Vagina (tissue), 2 donors: ENCODE measurements at regions not wholly inside any gene's neighbourhood (a gene's known extent, or its start where the extent isn't known, plus 50 kb on each side); places are given as distances from the start of the nearest gene placed in this dataset.

Experiments used
- DNase-seq, 2 donors: peaks; one replicate each; pipeline ENCODE4 v3.0.0-alpha.2; 2017; ENCODE audit errors: extremely low spot score in 2 of 2
- H3K27ac ChIP-seq: fragments of 200-600 bp; sonication (generic); one replicate; pipeline ENCODE4 v1.5.1; 2019
- H3K27me3 ChIP-seq: fragments of 200-600 bp; sonication (generic); one replicate; pipeline ENCODE4 v1.5.1; 2019
- H3K36me3 ChIP-seq, 2 donors: fragments of 200-600 bp; sonication (generic); one replicate each; pipeline ENCODE4 v1.5.1; 2017 to 2019
- H3K4me1 ChIP-seq: fragments of 200-600 bp; sonication (generic); one replicate; pipeline ENCODE4 v1.5.1; 2019
- H3K4me3 ChIP-seq, 2 donors: fragments of 200-600 bp; sonication (generic); 1 replicate in 1 of 2; 2 replicates in 1 of 2; pipeline ENCODE4 v1.5.1; 2016 to 2019
- H3K9me3 ChIP-seq: fragments of 200-600 bp; sonication (generic); one replicate; pipeline ENCODE4 v1.5.1; 2019
- POLR2A ChIP-seq, 2 donors: fragments of 450-650 bp; IDR thresholded peaks; one replicate each; pipeline ENCODE4 v1.6.1; 2017; ENCODE audit warnings: antibody characterized with exemption in 2 of 2, mild to moderate bottlenecking in 2 of 2, moderate library complexity in 2 of 2
- POLR2AphosphoS5 ChIP-seq, 2 donors: sonication (generic); formaldehyde crosslinking; IDR thresholded peaks; one replicate each; pipeline ENCODE4 v1.9.0; 2017; ENCODE audit warnings: antibody characterized with exemption in 2 of 2, mild to moderate bottlenecking in 2 of 2, low read depth in 1 of 2; ENCODE audit not compliant: insufficient read depth in 1 of 2
- intact Hi-C: fragments of 100-400 bp; cut with DNase I; formaldehyde crosslinking; loops from one replicate; pipeline ENCODE4 v1.15.1; 2023
- TF ChIP-seq, protein P1 (sequence below), 3 experiments: fragments of 450-650 bp in 2 of 3; fragments of 200-600 bp in 1 of 3; sonication (generic) in 1 of 3; IDR thresholded peaks; one replicate each; pipeline ENCODE4 v1.5.1; 2017 to 2019; ENCODE audit warnings: antibody characterized with exemption in 3 of 3, mild to moderate bottlenecking in 2 of 3, moderate library complexity in 2 of 3

DNA sequence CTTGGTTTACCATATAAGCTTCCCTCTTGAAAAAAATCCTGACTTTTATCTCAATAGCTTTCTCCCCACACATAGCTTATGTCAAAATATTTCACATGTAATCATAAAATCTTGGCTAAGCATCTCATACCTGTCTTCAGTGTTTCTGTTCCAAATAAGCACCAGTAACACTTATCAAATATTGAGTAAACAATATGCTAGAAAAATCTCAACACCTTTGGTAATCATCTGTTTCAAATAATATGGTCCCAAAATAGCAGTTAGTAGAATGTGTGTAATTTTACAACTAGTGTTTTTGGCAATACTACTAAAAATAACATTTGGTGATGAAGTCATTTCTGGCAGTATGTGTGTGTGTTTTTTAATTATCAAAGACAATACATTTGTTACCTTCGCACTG is 2138.2 kb downstream of the PCDH7 start:
- DNase-seq: no peak
- H3K27me3 ChIP-seq: no peaks in the 10 kb centered on the region
- no peak overlapping the region for H3K4me3 ChIP-seq
- H3K27ac ChIP-seq: no peak overlapping the region
- H3K36me3 ChIP-seq: no peaks in the 10 kb centered on the region
- no peaks in the 10 kb centered on the region for H3K4me1 ChIP-seq
- intact Hi-C loops: no loop called here
- TF ChIP-seq POLR2AphosphoS5 (IDR thresholded peaks at IDR 0.05; ENCODE audit: insufficient read depth in 1 of 2, low read depth in 1 of 2): no peak
- TF ChIP-seq, protein P1, sequence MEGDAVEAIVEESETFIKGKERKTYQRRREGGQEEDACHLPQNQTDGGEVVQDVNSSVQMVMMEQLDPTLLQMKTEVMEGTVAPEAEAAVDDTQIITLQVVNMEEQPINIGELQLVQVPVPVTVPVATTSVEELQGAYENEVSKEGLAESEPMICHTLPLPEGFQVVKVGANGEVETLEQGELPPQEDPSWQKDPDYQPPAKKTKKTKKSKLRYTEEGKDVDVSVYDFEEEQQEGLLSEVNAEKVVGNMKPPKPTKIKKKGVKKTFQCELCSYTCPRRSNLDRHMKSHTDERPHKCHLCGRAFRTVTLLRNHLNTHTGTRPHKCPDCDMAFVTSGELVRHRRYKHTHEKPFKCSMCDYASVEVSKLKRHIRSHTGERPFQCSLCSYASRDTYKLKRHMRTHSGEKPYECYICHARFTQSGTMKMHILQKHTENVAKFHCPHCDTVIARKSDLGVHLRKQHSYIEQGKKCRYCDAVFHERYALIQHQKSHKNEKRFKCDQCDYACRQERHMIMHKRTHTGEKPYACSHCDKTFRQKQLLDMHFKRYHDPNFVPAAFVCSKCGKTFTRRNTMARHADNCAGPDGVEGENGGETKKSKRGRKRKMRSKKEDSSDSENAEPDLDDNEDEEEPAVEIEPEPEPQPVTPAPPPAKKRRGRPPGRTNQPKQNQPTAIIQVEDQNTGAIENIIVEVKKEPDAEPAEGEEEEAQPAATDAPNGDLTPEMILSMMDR (IDR thresholded peaks at IDR 0.05): no peak
- no peak for TF ChIP-seq POLR2A (IDR thresholded peaks at IDR 0.05)
- no peaks in the 10 kb centered on the region for H3K9me3 ChIP-seq

DNA sequence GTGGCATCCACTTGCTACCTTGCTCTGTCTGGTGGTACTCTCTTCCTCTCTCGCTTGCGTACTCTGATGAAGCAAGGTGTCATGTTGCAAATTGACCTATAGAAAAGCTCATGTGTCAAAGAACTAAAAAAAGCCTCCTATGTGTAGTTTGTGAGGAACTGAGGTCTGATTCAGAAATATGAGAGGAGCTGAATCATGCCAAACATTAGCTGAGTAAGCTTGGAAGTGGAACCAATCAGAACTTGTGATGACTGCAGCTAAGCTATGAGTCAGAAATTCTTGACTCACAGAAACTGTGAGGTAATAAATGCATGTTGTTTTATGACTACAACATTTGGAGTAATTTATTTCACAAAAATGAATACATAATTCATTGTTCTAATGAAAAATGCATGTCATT is 2138.8 kb downstream of the PCDH7 start:
- Histone ChIP-seq H3K36me3 (no peaks in the 10 kb centered on the region), H3K4me3 (no peak overlapping the region), H3K9me3 (no peaks in the 10 kb centered on the region), H3K4me1 (no peaks in the 10 kb centered on the region), H3K27me3 (no peaks in the 10 kb centered on the region), H3K27ac (no peak overlapping the region)
- intact Hi-C loops: no loop called here
- DNase-seq: no peak
- TF ChIP-seq POLR2A (IDR thresholded peaks at IDR 0.05): no peak
- TF ChIP-seq, protein P1 (IDR thresholded peaks at IDR 0.05): no peak
- TF ChIP-seq POLR2AphosphoS5 (IDR thresholded peaks at IDR 0.05; ENCODE audit: insufficient read depth in 1 of 2, low read depth in 1 of 2): no peak

DNA sequence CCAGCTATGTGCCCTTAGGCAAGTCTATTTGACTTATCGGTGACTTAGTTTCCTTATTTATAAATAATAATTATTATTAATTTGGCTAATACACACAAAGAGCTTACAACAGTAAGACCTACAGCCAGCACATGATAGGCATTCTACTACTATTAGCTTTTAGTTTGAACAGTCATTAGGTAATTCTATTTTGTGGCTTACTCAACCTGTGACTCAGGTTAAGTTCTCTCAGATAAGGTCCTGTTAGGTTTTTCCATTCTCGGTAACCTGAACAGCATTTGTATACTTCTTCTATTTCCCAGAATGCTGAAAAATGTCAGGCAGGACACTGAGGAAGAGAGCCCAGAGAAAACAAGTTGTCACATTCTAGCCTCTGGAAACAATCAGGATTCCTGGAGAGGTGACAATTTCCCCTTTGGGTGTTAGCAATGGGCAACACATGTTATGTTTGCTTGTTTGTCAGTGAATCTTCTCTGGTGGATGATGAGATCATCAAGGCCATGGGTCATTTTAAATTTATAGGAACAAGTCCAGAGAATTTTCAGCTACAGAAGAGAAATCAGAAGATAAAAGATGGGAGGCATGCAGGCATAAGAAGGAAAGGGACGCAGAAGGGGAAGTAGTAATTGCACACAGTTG is 2144.7 kb downstream of the PCDH7 start:
- Histone ChIP-seq H3K9me3 (no peaks in the 10 kb centered on the region), H3K27me3 (no peaks in the 10 kb centered on the region), H3K4me3 (no peak overlapping the region), H3K36me3 (no peaks in the 10 kb centered on the region), H3K27ac (no peak overlapping the region), H3K4me1 (no peaks in the 10 kb centered on the region)
- no peak for DNase-seq
- intact Hi-C loops: no loop called here
- TF ChIP-seq POLR2AphosphoS5 (IDR thresholded peaks at IDR 0.05; ENCODE audit: insufficient read depth in 1 of 2, low read depth in 1 of 2) (no peak), POLR2A (IDR thresholded peaks at IDR 0.05) (no peak)
- TF ChIP-seq, protein P1 (IDR thresholded peaks at IDR 0.05): no peak

DNA sequence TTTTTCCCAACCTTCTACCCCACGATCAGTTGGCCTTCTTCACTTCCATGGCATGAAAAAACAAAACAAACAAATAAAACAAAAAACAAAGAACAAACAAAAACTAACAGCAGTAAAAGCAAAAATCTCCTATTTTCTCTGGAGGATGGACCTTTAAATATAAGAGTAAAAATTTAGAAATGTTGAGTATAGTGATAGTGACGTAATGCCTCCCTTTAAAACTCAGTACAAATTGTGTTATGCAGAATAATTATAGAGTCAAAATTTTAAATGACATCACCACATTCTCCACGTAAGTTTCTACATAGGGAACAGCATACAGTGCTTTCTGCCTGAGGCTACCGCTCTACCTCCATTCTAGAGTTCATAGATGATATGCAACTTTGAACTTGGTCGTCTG is 2156.4 kb downstream of the PCDH7 start:
- Histone ChIP-seq H3K36me3 (no peaks in the 10 kb centered on the region), H3K4me1 (no peaks in the 10 kb centered on the region), H3K27ac (no peak overlapping the region), H3K9me3 (no peaks in the 10 kb centered on the region), H3K4me3 (no peak overlapping the region), H3K27me3 (no peaks in the 10 kb centered on the region)
- DNase-seq: no peak
- TF ChIP-seq, protein P1 (IDR thresholded peaks at IDR 0.05): no peak
- TF ChIP-seq POLR2A (IDR thresholded peaks at IDR 0.05) (no peak), POLR2AphosphoS5 (IDR thresholded peaks at IDR 0.05; ENCODE audit: insufficient read depth in 1 of 2, low read depth in 1 of 2) (no peak)
- intact Hi-C loops: no loop called here

DNA sequence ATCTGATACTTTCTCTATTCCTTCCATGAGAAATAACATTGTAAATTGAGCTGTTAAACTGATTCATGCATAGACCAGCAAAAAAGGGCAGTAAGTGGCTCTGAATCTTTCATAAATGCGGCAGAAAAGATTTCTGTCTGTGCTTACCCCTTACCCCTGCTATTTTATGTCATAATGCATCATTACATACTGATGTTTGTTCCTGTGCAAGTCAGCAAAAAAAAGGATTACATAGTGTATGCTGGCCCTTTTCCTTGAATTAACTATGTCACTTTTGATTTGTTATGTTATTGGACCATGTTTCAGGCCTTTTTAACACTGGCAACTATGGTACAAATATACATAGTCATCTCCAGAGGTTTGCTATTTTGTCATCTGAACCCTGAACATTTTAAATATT is 2159.7 kb downstream of the PCDH7 start:
- H3K27me3 ChIP-seq: no peaks in the 10 kb centered on the region
- no peaks in the 10 kb centered on the region for H3K9me3 ChIP-seq
- H3K36me3 ChIP-seq: no peaks in the 10 kb centered on the region
- no peaks in the 10 kb centered on the region for H3K4me1 ChIP-seq
- H3K4me3 ChIP-seq: no peak overlapping the region
- no peak for TF ChIP-seq POLR2A (IDR thresholded peaks at IDR 0.05)
- TF ChIP-seq POLR2AphosphoS5 (IDR thresholded peaks at IDR 0.05; ENCODE audit: insufficient read depth in 1 of 2, low read depth in 1 of 2): no peak
- TF ChIP-seq, protein P1 (IDR thresholded peaks at IDR 0.05): no peak
- no peak overlapping the region for H3K27ac ChIP-seq
- DNase-seq: no peak
- intact Hi-C loops: no loop called here
